Cardiac muscle cell (in vitro differentiated cells and primary cell): ENCODE measurements at regions not wholly inside any gene's neighbourhood (a gene's known extent, or its start where the extent isn't known, plus 50 kb on each side); places are given as distances from the start of the nearest gene placed in this dataset.
"Not testable (repeated sequence)": the region's sequence is repeated elsewhere in the genome, so short reads cannot be mapped to it uniquely, and the experiment has no call there.

Experiments
- DNase-seq, 2 donors: peaks; one replicate each; pipeline versions ENCODE4 v3.0.0 to v3.0.0-alpha.2; 2010 to 2017; ENCODE audit warnings: low read depth in 1 of 2, low spot score in 1 of 2
- H3K27ac ChIP-seq: fragments of 200-600 bp; sonication (generic); 2 replicates; pipeline ENCODE4 v1.5.1; 2016
- H3K27me3 ChIP-seq: fragments of 200-600 bp; sonication (generic); 2 replicates; pipeline ENCODE4 v1.6.0; 2016; ENCODE audit warnings: control low read depth
- H3K36me3 ChIP-seq: fragments of 200-600 bp; sonication (generic); 2 replicates; pipeline ENCODE4 v1.5.1; 2016; ENCODE audit warnings: control low read depth
- H3K4me1 ChIP-seq: fragments of 200-600 bp; sonication (generic); 2 replicates; pipeline ENCODE4 v1.8.1; 2017; ENCODE audit warnings: low read depth, mild to moderate bottlenecking, mixed run types
- H3K4me3 ChIP-seq: fragments of 200-600 bp; sonication (generic); 2 replicates; pipeline ENCODE4 v1.5.1; 2016; ENCODE audit warnings: mild to moderate bottlenecking
- H3K9me3 ChIP-seq: fragments of 200-600 bp; sonication (generic); 2 replicates; pipeline ENCODE4 v1.5.1; 2017; ENCODE audit warnings: low read depth, mild to moderate bottlenecking, control low read depth
- TF ChIP-seq, protein P1 (sequence below): IDR thresholded peaks from 2 replicates; pipeline ENCODE4 v1.5.1; 2012; ENCODE audit warnings: low read depth, mild to moderate bottlenecking, low read length

DNA sequence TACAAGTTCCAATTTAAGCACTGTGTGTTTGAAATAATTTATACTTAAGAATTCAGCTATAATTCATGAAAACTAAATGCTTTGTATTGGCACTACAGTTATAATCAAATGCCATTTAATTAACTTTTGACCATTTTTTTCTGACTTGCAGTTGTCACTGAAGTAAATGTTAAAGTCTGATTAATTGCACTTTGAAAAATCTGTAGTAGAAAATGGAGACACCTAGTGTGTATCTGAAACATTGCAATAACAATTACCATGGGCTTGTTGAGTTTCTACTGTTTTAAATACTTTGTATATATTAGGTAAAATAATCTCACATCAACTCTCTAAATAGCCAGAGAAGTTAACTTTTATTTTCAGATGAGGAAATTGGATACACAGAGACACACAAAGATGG, 458.6 kb upstream of the FSIP2 start:
- TF ChIP-seq, protein P1, sequence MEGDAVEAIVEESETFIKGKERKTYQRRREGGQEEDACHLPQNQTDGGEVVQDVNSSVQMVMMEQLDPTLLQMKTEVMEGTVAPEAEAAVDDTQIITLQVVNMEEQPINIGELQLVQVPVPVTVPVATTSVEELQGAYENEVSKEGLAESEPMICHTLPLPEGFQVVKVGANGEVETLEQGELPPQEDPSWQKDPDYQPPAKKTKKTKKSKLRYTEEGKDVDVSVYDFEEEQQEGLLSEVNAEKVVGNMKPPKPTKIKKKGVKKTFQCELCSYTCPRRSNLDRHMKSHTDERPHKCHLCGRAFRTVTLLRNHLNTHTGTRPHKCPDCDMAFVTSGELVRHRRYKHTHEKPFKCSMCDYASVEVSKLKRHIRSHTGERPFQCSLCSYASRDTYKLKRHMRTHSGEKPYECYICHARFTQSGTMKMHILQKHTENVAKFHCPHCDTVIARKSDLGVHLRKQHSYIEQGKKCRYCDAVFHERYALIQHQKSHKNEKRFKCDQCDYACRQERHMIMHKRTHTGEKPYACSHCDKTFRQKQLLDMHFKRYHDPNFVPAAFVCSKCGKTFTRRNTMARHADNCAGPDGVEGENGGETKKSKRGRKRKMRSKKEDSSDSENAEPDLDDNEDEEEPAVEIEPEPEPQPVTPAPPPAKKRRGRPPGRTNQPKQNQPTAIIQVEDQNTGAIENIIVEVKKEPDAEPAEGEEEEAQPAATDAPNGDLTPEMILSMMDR, result peak; percentile 33

GRCh38 chr2:185284696-185285095, 453.9 kb upstream of the FSIP2 start:
- H3K9me3 ChIP-seq, result no peaks in the 10 kb centered on the region
- H3K4me1 ChIP-seq, result no peaks in the 10 kb centered on the region
- no peaks in the 10 kb centered on the region for H3K36me3 ChIP-seq
- DNase-seq, result no peak
- no peak overlapping the region for H3K27ac ChIP-seq
- TF ChIP-seq, protein P1, result no peak
- H3K27me3 ChIP-seq, result no peaks in the 10 kb centered on the region
- no peak overlapping the region for H3K4me3 ChIP-seq

More for the DNA sequence above, 458.6 kb upstream of the FSIP2 start:
- H3K27ac ChIP-seq, result no peak overlapping the region
- peak in 1 of 2 donors; percentile 16 for DNase-seq
- no peak overlapping the region for H3K4me3 ChIP-seq
- no peaks in the 10 kb centered on the region for H3K27me3 ChIP-seq
- no peaks in the 10 kb centered on the region for H3K36me3 ChIP-seq
- H3K9me3 ChIP-seq, result no peaks in the 10 kb centered on the region
- H3K4me1 ChIP-seq, result no peaks in the 10 kb centered on the region

DNA sequence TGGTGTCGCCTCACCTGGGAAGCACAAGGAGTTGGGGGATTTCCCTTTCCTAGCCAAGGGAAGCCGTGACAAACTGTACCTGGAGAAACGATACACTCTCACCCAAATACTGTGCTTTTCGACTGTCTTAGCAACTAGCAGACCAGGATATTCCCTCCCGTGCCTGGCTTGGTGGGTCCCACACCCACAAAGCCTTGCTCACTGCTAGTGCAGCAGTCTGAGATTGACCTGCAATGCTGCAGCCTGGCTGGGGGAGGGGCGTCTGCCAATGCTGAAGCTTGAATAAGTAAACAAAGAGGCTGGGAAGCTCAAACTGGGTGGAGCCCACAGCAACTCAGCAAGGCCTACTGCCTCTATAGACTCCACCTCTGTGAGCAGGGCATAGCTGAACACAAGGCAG, 448.6 kb upstream of the FSIP2 start:
- not testable (repeated sequence) for H3K27me3 ChIP-seq, H3K27ac ChIP-seq, H3K4me3 ChIP-seq, H3K4me1 ChIP-seq, H3K36me3 ChIP-seq, H3K9me3 ChIP-seq
- DNase-seq, result peak in 1 of 2 donors; percentile 42

DNA sequence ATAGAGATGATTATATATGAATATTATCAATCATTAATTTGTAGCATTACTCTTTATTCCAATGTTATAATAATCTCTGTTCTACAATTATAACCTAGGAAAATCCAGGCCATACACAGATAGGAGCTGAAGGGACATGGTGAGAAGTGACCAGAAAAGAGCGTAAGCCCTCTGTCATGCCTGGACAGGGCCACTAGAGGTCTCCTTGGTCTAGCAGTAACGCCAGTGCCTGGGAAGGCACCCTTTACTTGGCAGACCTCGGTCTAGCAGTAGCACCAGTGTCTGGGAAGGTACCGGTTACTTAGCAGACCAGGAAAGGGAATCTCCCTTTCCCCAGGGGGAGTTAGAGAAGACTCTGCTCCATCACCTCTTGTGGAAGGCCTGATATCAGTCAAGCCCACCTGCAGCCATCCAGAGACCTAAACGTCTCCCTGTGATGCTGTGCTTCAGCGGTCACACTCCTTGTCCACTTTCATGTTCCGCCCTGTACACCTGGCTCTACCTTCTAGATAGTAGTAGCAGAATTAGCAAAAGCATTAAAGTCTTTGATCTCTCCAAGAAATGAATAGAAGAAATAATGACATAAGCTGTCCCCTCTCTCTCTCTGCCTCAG, 447.5 kb upstream of the FSIP2 start:
- no peak overlapping the region for H3K4me3 ChIP-seq
- H3K4me1 ChIP-seq, result no peaks in the 10 kb centered on the region
- H3K36me3 ChIP-seq, result no peaks in the 10 kb centered on the region
- TF ChIP-seq, protein P1, result peak; percentile 60
- no peaks in the 10 kb centered on the region for H3K9me3 ChIP-seq
- DNase-seq, result peak; percentile 54 to 81
- H3K27me3 ChIP-seq, result no peaks in the 10 kb centered on the region
- H3K27ac ChIP-seq, result no peak overlapping the region

DNA sequence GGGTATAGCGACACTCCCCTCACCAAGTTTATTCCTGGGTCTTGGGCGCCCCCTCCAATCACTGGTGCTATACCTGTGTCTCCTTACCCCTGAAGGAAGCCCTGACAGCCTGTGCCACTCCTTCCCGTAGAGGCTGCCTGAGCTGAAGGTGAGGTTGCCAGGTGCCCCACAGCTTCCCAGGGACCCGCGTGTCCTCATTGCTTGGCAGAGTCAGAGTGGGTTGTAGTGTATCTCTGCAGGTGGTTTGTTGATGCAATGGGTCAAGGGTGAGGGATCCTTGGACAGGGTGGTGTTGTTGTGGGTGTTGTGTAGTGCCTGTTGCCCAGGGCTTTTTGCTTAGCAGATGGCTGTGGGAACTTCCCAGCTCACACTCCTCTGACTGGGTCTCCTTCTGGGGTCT, 438.7 kb upstream of the FSIP2 start:
- no peak overlapping the region for H3K4me3 ChIP-seq
- DNase-seq, result no peak
- H3K4me1 ChIP-seq, result no peaks in the 10 kb centered on the region
- TF ChIP-seq, protein P1, result no peak
- H3K27me3 ChIP-seq, result no peaks in the 10 kb centered on the region
- H3K36me3 ChIP-seq, result no peaks in the 10 kb centered on the region
- H3K9me3 ChIP-seq, result no peaks in the 10 kb centered on the region
- H3K27ac ChIP-seq, result no peak overlapping the region

DNA sequence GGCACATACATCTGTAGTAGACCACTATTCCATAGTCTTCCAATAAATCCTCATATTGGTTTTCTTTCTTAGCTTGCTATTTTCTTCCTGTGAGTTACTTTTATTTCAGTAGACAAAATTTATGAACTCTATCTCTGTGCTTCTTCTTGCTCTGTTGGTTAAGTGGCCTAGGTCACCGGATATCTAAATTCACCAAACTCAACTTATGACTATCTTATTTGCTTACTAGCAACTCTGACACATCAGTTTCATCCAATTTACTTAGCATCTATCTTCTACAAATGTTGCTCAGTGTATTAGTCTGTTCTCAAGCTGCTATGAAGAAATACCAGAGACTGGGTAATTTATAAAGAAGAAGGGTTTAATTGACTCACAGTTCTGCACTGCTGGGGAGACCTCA, 432.5 kb upstream of the FSIP2 start:
- TF ChIP-seq, protein P1, result no peak
- Histone ChIP-seq H3K4me3 (no peak overlapping the region), H3K27ac (no peak overlapping the region), H3K27me3 (no peaks in the 10 kb centered on the region), H3K9me3 (no peaks in the 10 kb centered on the region), H3K4me1 (no peaks in the 10 kb centered on the region), H3K36me3 (no peaks in the 10 kb centered on the region)
- no peak for DNase-seq
